ENCODE measurements at regions not wholly inside any gene's neighbourhood (a gene's known extent, or its start where the extent isn't known, plus 50 kb on each side); places are given as distances from the start of the nearest gene placed in this dataset.

GRCh38 chr12:45590646-45591045 is 138.9 kb upstream of the ARID2 start:
- no peak for DNase-seq

- DNase-seq, result no peak
Observed at GRCh38 chr12:45591635-45592034, 137.9 kb upstream of the ARID2 start.

GRCh38 chr12:45596366-45596765 is 133.1 kb upstream of the ARID2 start:
- no peak for DNase-seq

DNA sequence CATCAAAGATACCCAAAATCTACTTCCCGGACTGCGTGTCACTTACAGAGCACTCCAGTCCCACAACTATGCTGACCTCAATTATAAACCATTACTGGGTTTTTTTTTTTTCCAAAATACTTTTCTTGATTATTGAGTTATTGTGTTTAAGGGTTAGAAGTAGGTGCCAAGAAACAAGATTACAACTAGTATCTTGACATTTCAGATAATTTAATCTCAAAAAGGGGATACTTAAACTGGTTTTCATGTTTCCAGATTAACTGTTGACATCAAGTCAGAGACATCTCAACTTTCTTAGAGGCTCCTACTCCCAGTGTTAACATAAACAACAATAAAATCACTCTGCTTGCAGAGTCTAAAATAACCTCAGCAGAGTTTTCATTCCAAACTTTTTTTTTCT is 131.2 kb upstream of the ARID2 start:
- DNase-seq, result no peak

DNA sequence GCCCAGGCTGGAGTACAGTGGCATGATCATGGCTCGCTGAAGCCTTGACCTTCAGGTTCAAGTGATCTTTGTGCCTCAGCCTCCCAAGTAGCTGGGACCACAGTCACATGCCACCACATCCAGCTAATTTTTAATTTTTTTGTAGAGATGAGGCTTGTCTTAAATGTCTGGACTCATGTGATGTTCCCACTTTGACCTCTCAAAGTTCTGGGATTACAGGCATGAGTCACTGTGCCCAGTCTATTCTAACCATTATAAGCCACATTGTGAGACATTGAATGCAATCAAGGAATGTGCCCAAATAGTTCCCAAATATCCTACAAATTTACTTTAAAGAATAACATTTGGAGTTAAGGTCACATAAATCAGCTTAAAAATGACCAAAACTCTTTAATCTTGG is 130.7 kb upstream of the ARID2 start:
- DNase-seq, result peak; percentile 27

GRCh38 chr12:45599196-45599595 is 130.3 kb upstream of the ARID2 start:
- no peak for DNase-seq

GRCh38 chr12:45601390-45601789 is 128.1 kb upstream of the ARID2 start:
- no peak for DNase-seq

DNA sequence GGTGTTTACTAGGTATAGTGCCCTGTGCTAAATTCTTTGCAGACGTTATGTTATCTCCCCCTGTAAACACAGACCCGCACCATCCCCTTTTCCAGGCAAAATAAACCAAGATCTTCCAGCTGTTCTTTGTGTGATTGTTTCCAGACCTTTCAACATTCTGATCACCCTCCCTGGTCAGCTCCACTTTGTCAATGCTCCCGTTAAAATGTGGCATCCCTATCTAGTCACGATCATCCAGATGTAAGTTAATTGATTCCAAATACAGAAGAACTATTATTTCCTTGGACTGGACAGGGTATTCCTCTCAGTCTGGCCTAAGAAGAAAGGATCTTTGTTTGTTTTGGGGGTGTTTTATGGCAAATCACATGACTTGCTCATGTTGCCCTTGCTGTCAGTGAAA is 127.6 kb upstream of the ARID2 start:
- no peak for DNase-seq

DNA sequence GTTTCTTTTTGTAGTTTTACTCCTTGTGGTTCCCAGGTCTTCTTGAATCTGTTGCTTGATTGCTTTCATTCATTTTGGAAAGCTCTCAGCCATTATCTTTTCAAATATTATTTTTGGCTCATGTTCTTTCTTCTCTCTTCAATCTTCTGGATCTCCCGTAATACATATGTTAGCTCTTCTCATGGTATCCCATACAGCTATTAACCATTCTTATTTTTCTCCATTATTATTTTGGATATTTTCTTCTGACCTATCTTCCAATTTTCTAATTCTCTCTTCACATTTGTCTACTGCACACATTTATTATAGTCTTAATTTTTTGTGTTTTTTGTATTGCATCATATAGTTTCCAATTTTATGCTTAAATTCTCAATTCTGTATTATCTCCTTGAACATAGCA is 123.9 kb upstream of the ARID2 start:
- no peak for DNase-seq

GRCh38 chr12:45611061-45611460 is 118.4 kb upstream of the ARID2 start:
- DNase-seq, result no peak

DNA sequence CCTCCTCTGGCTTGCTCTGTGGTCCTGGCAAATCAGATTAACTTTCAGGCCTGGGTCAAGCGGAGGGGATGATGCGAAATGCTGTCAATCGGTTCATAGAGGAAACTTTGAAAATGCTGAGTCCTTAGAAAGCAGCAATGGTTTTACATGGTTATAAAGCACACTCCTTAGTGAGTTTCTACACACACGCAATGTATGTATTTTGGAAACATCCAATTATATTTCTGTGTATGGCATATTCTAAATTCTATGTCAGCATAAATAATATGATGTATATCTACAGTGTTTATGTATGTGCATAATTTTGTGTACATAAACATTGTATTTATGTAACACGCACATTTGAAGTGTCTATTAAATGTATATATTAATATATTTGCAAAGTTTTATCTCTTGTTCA is 118.0 kb upstream of the ARID2 start:
- DNase-seq, result no peak

GRCh38 chr12:45612044-45612794 is 117.3 kb upstream of the ARID2 start:
- peak; percentile 43 for DNase-seq

GRCh38 chr12:45613296-45613695 is 116.2 kb upstream of the ARID2 start:
- DNase-seq, result peak; percentile 42

- DNase-seq, result no peak
Observed at GRCh38 chr12:45613855-45614254, 115.7 kb upstream of the ARID2 start.

- peak; percentile 73 for DNase-seq
Observed at GRCh38 chr12:45615268-45615667, 114.2 kb upstream of the ARID2 start.

GRCh38 chr12:45619736-45620135 is 109.8 kb upstream of the ARID2 start:
- no peak for DNase-seq

GRCh38 chr12:45621703-45622102 is 107.8 kb upstream of the ARID2 start:
- no peak for DNase-seq

GRCh38 chr12:45622210-45622937 is 107.1 kb upstream of the ARID2 start:
- DNase-seq, result no peak

- no peak for DNase-seq
Observed at GRCh38 chr12:45623221-45623620, 106.3 kb upstream of the ARID2 start.

GRCh38 chr12:45623940-45624339 is 105.6 kb upstream of the ARID2 start:
- no peak for DNase-seq

DNA sequence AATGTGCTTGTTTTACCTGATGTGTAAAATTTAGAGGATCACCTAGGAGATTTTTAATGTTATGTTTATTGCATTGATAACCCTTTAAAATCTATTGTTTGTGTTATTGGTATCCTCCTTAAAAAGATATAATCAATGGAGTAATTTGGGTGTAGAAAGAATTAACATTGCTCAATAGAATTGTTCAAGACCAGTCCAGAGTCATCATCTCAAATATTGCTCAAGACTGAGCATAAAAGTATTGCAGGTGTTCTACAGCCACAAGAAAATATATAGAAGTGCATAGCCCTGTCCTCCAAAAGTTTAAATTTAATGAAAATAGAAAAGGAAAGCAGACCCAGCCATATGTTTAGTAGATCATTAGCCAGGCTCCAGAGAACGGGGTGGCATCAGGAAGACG is 102.5 kb upstream of the ARID2 start:
- DNase-seq, result no peak

DNA sequence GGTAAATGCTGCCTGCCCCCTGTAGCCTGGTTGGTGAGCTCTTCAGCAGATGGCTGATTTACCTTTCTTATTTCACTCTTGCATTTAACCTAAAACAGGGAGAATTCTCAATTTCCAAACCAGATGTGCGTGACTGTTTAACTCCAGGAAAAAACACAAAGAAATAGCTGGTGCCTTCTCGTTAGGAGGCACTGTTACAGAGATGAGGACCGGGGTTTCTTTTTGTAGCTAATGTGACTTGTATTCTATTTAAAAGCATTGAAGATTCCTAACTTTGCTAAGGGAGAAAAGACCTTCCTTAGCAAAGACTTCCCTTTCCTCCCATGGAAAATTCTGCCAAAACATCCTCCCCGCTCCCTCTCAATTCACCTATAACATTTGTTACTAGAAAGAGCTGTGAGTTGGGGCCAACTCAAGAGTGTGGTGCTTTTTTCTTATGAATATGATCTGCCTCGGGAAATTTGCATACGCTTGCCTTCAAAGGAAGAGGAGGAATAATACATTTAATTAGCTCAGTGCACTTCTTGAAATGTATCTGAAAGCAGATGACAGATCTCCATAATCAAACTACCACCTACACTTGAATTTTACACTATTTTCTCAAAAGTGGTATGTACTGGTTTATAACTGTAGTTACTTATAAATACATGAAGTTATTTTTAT is 102.0 kb upstream of the ARID2 start:
- DNase-seq, result no peak

DNA sequence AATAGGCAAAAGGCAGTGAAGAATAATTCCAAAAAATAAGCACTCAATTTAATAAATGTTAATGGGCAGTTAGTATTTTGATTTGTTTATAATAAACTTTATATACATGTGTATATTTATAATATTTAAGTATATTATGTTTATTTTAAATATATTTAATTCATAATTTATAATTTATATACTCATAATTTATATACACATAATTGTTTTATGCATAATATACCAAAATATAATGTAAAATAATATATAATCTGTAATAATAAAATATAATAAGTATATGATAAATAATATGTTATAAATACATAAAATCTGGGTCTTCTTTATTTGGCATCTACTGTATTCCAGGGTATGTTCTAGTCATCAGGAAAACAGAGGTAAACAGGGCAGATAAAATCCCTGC is 100.2 kb upstream of the ARID2 start:
- DNase-seq, result no peak

GRCh38 chr12:45633733-45634132 is 95.8 kb upstream of the ARID2 start:
- DNase-seq, result no peak

Measured in HCEC 1CT (cell line).